Occipital lobe (tissue), 1 donor: ENCODE measurements at regions not wholly inside any gene's neighbourhood (a gene's known extent, or its start where the extent isn't known, plus 50 kb on each side); places are given as distances from the start of the nearest gene placed in this dataset.

Experiments used
- DNase-seq: peaks from one replicate; lab custom pipeline; 2025; lab: John Stamatoyannopoulos, UW

DNA sequence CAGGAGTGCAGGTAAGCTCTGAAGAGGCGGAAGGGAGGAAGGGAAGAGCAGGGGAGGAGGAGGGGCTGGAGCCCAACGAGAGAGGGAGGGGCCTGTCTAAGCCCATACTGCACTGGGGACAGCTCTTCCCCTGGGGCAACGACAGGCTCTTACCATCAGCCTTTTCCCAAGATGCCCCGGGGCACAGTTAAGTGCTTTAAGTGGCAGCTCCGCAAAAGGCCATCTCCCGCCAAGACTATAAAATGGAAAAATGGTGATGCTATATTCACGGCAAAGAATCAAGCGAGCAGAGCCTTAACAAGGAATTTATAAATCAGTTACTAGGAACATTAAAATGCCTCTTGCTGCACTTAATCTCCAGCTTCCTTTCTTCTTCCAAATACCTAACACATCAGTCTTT, 110.2 kb upstream of the NLRP1 start:
- no peak for DNase-seq

DNA sequence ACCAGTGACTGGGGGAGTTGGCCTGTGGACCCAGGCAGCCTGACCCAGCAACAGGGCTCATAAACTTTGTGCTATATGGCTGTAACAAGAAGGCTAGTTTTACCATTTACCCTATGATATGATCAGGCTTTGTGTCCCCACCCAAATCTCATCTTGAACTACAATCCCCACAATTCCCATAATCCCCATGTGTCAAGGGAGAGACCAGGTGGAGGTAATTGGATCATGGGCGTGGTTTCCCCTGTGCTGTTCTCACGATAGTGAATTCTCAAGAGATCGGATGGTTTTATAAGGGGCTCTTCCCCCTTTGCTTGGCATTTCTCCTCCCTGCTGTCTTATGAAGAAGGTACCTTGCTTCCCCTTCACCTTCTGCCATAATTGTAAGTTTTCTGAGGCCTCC, 111.2 kb upstream of the NLRP1 start:
- no peak for DNase-seq

DNA sequence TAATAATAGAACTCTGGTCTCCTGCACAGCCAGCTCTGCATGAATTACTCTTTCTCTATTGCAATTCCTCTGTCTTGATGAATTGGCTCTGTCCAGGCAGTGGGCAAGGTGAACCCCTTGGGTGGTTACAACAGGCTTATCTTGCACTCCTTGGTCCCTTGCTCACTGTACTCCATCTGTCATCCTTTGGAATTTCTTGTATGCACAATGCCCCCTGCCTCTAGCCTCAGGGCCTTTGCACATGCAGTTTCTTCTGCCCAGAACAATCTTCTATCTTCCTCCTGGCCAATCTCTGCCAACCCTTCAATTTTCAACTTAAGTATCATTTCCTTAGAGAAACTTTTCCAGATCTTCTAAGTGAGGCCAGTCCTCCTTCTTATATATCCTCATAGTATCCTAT, 114.7 kb upstream of the NLRP1 start:
- DNase-seq = no peak

DNA sequence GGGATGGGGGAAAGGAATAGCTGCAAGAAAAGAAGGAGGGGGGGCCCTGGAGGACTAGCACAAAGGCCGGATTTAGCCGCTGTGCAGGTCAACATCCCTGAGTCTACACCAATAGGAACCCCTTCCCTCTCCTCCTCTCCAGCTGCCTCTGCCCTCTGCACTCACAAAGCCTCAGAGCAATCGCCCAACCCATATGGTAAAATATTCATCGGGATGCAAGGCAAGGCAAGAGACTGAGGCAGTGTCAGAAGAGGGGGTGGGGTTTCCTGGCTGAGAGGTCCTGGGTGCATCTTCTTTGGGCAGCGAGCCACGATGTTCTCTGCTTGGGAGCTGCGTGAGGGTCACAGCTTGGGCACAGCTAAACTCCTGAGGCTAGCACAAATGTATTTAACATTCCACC, 115.5 kb upstream of the NLRP1 start:
- no peak for DNase-seq

DNA sequence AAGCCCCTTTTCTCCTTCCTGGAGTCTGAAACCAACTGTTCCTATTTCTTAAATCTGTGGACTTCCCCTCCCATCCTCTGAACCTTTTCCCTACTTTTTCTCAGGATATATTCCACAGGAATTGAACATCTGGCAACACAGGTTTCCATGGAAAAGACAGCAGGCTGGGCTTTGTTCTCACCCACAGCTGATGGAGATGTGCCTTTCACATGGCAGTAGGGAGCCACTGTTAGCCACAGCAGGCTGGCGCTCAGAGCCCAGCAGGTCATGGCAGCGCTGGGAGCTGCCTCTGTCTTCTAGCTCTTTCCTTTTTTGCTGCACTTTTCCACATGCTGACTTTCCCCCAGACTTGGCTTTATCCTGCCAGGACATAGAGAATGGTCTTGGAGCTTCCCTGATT, 116.4 kb upstream of the NLRP1 start:
- DNase-seq = no peak

DNA sequence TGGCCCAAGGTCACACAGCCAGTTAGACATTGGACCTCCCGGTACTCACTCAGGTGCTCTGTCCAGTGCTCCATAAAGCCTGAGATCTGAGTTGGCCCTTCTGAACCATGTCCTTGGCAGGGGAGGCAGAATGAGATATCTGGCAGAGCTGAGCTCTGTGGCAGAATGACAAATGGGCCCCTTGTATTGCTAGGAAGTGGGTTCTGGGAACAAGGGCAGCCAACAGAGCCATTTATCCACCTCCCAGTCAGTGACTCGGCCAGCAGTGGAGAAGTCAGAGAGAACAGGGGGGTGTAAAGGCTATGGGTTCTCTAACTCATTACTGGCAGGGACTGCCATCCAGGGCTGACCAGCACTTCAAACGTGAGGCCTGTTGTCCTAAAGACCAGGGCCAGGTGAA, 117.1 kb upstream of the NLRP1 start:
- DNase-seq = no peak

DNA sequence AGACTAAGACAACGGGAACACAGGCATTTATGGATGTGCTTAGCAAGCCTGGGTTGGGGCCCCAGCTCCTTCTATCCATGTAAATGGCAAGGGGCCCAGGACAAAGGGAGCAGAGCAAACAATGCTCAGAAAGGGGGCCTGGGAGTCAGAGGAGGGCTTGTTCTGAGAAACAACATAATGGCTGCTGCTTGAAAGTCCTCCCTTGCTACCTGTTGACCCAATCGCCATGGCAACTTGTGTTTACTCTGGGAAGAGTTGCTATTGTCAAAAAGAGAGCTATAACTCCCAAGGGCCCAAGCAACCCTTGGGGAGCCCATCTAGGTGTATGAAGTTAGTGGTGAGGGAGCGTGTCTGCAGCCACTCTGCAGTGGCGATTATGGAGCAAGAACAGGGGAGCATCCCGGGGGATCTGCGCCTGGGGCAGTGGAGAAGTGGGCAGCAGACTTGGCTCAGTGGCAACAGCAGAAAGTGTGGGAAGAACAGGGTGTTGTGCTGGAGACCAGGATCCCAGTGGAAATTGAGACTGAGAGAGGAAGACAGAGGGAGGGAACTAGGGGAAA, 118.7 kb upstream of the NLRP1 start:
- DNase-seq = no peak

DNA sequence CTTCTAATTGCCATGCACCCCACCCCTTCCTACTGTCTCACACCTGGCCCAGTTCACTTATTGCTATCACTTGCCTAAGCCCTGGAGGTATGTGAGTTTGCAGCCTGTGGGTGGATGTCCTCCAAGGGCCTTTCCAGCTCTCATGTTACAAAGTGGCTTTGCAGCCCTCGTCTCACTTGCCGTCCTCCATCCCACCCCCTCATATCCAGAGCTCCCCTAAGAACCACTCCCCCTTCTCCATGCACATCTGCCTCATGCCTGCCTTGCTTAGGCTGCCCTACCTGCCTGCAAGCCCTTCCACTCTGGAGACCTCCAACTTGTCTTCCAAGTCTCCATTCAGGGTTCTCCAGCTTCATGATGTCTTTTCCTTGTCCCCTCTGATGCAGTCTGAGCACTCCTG, 119.4 kb upstream of the NLRP1 start:
- no peak for DNase-seq

DNA sequence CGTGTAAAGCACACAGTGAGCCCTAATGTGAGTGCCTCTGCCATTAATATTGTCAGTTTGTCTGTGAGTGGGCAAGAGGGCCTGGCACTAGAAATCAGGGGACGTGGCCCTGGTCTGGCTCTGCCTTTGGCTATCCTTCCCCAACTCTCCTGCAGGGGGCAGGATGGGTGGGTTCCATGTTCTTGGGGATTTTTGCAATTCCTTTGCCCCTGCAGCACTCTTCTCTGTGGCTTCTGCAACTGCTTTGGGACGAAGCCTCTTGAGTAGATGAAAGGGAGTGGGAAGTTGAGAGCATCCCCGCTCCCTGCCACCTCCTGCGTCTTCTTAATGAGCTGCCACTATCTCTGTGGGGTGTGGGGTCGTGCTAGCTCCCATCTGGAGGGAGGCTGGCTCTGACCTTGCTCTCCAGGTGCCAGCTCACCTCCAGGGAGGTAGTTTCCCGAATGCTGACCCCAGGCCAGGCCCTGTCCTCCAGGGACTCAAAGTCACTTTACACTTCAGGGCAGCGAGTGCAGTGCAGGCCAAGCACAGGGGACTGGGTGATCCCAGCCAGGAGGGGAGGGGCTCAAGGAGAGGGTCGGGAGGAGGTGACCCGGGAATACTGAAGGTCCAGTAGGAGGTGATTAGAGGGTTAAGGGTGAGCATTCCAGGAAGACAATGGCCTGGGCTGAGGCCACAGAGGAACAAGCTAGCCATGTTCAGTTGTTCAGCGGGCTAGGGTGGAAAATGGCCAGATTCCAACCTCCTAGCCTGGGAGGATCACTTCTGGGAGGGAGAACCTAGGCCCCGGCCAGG, 121.0 kb upstream of the NLRP1 start:
- DNase-seq = no peak

DNA sequence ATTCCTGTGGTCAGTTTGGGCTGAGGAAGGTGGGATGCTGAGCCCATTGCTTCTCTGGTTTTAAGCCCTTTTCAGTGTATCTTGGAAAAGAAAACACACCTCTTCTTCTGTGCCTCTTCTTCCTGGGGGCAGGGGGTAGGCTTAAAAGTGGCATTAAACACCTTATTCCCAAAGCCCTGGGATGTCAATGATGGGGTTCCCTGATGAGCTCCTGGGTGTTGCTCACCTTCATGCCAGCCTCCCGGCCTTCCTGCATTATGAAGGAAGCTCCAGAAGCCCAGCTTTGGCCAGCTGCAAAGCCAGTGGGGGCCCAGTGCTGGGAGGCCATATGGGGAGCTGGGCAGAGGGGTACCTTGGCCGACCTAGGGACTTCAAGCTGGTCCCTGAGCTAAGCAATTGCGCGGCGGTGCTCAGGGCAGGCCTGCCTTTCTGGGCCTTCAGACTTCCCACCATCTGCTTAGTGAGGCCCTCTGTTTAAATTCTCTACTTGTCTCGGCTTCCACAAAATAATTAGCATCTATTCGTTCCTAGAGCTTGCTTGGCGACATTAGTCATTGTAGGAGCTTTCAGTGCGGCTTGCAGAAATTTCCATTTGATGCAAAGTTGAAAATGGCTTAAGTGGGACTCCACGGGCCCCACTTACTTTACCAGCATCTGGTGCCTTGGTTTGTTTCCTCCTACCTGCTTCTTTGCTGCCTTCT, 121.7 kb upstream of the NLRP1 start:
- DNase-seq = no peak

DNA sequence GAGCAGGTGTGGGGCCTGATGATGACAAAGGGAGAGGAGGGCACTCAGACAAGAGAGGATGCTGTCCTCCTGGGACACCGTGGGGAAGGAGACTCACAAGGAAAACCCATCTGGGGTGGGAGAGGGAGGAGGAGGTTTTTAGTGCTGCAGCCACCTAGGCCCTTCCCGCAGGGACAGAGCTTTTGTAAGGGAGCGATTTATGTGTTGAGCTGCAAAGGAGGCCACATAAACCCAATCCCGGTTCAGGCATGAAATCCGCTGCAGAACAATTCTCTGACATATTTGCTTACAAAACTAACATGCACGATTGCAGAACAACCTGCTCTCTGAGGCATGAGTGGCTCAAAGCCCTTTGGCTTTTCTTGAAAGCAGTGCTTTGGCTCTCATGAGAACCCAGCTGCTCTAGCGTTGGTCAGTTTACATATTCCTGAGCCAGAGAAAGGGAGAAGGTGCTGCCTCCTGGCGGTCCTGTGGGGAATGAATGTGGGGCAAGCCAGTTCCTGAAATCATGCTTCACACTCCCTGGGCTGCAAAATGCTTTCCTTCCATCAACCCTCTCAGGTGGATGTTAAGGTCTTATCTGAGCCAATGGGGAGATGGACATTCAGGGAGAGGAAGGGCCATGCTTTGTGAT, 122.4 kb upstream of the NLRP1 start:
- DNase-seq = peak; percentile 31

DNA sequence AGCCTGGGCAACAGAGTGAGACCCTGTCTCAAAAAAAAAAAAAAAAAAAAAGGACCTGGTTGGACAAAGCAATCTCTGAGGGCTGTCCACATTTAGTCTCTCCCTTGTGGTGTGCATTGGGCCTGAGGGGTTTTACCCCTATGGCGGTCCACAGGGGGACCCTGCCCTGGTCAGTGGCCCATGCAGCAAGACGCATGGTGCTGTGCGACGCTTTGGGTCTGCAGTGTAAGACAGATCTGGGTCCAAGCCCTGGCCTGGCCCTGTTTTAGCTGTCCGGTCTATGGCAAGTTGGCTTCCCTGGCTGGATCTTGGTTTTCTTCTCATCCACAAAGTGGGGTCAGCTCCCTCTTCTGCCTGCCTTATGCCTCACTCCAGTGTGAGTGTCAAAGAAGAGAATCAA, 123.2 kb upstream of the NLRP1 start:
- DNase-seq = no peak

DNA sequence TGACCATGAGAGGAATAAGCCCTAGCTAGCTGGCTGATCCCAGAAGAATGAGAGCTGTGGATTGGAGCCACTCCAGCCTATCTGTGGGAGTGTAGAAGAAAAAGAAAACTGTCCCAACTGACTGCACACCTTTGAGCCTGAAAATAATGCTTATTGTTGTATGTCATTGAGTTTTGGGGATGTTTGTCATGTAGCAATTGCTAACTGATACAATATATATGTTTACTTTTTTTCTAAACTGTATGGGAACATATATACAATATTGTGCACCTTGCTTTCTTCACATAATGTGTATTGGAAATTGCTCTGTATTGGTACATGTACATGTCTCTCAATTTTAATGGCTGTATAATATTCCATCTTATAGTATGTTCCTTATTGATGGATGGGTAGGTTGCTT, 124.0 kb upstream of the NLRP1 start:
- DNase-seq = no peak

DNA sequence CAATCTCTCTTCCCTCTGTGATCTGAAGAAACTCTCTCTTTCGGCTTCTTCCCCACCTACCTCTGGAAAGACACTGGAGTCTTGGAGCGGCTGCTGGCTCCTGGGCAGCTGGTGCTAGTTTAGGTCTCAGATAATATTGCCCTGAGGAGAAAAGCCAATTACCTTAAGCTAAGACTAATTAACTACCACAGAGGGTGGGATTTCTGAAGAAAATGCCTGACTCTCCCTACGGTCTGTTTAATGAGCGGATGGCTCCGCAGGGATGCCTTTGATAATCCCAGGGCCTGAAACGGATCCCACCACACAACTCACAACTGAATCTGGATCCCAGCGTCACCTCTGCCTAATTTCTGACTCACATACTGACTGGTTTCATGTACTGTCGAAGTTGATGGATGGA, 127.0 kb upstream of the NLRP1 start:
- no peak for DNase-seq

DNA sequence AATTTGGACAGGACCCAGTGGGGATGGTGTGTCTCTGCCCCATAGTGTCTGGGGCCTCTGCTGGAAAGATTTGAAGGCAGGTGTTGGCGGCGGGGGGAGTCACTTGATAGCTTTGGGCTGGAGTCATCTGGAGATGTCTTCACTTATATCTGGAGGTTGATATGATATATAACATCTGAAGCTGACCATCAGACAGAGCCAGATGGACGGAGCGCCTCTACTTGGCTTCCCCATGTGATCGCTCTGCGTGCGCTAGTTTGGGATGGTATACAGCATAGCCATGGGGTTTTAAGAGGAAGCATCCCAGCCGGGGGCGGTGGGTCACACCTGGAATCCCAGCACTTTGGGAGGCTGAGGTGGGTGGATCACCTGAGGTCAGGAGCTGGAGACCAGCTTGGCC, 130.7 kb upstream of the NLRP1 start:
- no peak for DNase-seq

DNA sequence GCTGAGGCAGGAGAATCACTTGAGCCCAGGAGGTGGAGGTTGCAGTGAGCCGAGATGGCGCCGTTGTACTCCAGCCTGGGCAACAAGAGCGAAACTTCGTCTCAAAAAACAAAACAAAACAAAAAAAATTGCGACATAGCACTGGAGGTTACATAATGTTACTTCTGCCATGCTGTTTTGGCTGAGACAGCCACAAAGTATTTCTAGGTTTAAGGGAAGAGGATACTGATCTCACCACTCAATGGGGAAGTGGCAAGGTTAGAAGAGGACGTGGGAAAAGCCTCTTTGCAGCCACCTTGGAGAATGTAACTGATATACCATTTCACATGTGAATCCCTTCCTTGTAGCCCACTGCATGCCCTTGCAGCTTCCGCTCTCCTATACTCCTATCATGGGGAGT, 131.2 kb upstream of the NLRP1 start:
- DNase-seq = no peak

DNA sequence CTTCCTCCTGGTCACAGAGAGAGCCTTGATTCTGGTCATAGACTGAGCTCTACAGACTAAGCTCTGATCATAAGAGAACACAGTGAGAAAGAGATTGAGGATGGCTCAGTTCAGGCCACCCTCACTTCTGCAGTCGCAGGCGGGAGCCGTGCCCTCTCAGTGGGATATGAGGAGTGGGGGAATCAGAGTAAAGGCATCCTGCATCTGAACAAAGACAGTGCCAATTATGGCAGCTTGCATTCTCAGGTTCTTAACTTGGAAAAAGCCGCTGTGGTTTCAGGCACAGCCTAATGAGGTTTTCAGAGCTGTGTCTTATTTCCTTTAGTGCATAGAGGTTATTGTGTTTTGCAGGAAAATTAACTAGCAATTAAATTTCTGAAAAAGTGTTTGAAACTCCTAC, 134.4 kb upstream of the NLRP1 start:
- DNase-seq = no peak

DNA sequence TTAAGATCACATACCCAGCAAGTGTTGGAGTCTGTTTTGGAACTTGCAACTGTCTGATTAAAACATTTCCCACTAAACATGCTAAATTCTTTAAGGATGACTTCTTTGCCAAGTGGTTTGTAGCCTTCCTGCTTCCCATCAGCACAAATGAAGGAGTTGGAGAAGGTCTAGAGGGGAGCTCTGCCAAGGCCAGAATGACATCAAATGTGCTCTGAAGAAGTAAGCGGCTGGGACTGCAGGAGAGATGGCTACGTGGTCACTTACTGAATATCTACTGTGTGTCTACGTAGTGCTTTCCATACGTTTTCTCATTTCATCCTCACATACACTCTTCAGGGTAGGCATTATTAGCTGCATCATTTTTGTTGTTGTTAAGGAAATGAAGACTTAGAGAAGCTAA, 135.7 kb upstream of the NLRP1 start:
- no peak for DNase-seq

DNA sequence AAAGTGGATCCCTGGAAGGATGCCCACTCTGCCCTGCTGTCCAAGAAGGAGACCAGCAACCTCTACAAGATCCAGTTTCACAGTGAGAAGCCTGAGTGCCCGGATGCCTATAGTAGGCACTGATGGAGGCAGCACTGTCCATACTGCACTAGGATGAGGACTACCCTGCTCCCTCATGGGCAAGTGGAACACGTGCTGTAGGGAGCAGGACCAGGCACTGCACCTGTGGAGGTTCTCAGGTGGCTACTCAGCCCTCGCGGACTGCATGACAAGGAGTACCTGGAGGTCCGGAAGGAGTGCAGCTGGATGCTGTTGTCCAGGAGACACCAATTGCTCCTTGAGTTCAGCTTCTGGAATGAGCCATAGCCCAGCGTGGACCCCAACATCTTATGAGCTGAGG, 146.1 kb upstream of the NLRP1 start:
- no peak for DNase-seq

DNA sequence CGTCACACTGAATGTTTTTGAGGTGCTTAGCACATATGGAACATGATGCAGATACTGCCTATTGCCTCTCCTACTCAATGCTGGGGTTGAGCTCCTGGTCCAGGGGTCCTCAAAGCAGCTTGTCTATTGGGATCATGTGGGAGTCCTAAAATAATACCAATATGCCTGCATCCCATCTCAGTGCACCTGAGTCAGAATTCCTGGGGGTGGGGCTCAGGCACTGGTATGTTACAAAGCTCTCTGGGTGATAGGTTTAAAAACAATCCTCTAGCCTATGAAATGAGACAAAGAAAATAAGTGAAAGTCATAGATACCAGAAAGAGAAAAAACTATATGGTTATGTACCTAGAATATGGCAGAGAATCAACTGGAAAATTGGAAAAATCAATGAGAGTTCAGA, 156.6 kb upstream of the NLRP1 start:
- no peak for DNase-seq

DNA sequence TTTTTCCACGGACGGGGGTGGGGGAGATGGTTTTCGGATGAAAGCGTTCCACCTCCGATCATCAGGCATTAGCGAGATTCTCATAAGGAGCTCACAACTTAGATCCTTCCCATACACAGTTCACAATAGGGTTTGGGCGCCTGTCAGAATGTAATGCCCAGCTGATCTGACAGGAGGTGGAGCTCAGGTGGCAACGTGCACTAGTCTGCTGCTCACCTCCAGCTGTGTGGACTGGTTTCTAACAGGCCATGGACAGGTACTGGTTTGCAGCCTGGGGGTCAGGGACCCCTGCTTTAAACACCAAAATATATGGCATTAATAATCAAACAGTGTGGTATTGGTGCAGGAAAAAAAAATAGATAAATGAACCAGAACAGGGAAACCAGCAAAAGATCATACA, 157.5 kb upstream of the NLRP1 start:
- DNase-seq = no peak

DNA sequence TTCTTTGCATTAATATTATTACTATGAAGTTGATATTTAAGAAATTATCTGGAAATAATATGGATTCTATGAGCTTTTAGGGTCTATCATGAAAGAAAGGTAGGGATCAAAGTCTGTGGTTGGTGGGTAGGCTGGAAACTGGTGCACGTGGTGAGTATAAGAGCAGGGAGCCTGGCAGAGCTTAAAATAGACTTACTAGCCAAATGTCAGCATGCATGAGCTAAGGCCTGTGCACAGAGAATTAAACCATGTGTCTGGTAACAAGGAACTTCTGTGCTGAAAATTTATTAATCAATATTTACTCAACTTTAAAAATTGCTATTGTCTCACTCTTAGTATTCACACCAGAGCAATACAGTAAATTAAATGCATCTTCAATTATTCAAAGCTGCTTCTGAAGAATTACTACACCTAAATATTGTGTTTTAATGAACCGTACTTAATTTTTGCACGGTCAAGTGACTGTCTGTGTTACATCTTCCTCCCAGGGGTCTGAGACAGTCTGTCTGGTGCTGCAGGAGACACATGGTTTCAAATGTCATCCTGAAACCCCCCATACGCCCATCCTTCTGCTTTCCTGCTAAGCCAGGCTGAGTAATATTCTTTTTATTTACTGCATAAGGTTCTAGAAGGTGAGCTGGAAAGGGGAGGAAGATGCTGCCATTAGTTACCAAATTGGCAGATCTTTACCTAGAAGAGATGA, 161.0 kb upstream of the NLRP1 start:
- DNase-seq = no peak
